C4-2B (cell line): ENCODE measurements at regions not wholly inside any gene's neighbourhood (a gene's known extent, or its start where the extent isn't known, plus 50 kb on each side); places are given as distances from the start of the nearest gene placed in this dataset.

Source experiments
- ZFX ChIP-seq: fragments of 450-650 bp; IDR thresholded peaks from 2 replicates; pipeline ENCODE4 v1.6.1; 2017
- TF ChIP-seq, protein P1 (sequence below): fragments of 450-650 bp; conservative IDR thresholded peaks from 2 replicates; pipeline ENCODE4 v1.5.1; 2017; ENCODE audit warnings: mild to moderate bottlenecking

DNA sequence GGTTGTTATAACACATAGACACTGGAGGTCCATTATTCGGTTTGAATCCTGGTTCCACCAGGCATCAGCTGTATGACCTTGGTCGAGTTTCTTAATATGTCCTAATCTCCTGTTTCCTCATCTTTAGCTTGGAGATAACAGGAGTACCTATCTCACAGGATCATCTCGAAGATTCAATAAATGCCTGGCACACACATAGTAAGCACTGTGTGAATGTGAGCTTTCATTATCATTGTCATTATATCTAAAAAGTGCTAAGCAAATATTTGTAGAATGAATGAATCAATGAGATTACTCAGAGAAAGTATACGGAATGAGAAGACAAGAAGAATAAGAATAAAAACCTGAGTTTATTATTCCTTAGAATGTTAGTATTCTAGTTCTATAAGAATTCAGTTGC lies 227.4 kb upstream of the CFAP20DC start:
- TF ChIP-seq, protein P1, sequence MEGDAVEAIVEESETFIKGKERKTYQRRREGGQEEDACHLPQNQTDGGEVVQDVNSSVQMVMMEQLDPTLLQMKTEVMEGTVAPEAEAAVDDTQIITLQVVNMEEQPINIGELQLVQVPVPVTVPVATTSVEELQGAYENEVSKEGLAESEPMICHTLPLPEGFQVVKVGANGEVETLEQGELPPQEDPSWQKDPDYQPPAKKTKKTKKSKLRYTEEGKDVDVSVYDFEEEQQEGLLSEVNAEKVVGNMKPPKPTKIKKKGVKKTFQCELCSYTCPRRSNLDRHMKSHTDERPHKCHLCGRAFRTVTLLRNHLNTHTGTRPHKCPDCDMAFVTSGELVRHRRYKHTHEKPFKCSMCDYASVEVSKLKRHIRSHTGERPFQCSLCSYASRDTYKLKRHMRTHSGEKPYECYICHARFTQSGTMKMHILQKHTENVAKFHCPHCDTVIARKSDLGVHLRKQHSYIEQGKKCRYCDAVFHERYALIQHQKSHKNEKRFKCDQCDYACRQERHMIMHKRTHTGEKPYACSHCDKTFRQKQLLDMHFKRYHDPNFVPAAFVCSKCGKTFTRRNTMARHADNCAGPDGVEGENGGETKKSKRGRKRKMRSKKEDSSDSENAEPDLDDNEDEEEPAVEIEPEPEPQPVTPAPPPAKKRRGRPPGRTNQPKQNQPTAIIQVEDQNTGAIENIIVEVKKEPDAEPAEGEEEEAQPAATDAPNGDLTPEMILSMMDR, result no peak
- TF ChIP-seq ZFX, result no peak
